Fibroblast of the aortic adventitia (primary cell): ENCODE measurements at regions not wholly inside any gene's neighbourhood (a gene's known extent, or its start where the extent isn't known, plus 50 kb on each side); places are given as distances from the start of the nearest gene placed in this dataset.
"Not testable (repeated sequence)": the region's sequence is repeated elsewhere in the genome, so short reads cannot be mapped to it uniquely, and the experiment has no call there.

Source experiments
- DNase-seq: peaks from one replicate; pipeline ENCODE4 v3.0.0-alpha.2; 2010; ENCODE audit warnings: low read depth
- H3K4me3 ChIP-seq: 2 replicates; pipeline ENCODE4 v1.5.1; 2011; ENCODE audit warnings: low read depth, mild to moderate bottlenecking, control low read depth, low read length, moderate library complexity
- TF ChIP-seq, protein P1 (sequence below): IDR thresholded peaks from 2 replicates; pipeline ENCODE4 v1.5.1; 2011; ENCODE audit warnings: mild to moderate bottlenecking, low read length, control low read depth, inconsistent platforms; ENCODE audit not compliant: insufficient read depth

DNA sequence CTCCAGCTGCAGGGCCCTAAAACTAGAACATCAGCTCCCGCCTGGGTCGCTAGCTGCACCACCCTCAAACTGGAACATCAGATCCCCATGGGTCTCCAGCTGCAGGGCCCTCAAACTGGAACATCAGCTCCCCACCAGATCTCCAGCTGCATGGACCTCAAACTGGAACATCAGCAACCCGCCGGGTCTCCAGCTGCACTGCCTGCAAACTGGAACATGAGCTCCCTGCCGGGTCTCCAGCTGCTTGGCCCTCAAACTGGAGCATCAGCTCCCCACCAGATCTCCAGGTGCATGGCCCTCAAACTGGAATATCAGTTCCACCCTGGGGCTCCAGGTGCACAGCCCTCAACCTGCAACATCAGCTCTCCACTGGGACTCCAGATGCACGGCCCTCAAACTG lies 82.7 kb downstream of the TFRC start:
- not testable (repeated sequence) for DNase-seq, H3K4me3 ChIP-seq

DNA sequence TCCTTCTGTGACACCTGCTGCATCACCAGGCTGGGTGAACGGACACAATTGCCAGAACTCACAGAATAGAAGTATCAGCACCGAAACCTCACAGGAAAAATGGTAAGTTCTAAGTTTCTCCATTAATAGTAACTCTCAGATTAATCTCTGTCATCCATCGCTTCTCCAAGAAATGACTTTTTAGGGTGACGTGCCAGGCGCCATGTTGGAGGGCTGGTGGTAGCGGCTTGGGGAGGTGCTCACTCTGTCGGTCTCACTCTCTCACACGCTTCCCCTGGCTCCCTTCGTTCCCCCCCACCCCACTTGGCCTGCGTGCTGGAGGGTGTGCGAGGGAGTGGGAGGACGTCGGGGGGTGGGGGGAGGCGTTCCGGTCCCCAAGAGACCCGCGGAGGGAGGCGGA lies 85.6 kb downstream of the TFRC start:
- H3K4me3 ChIP-seq, DNase-seq: not testable (repeated sequence)

DNA sequence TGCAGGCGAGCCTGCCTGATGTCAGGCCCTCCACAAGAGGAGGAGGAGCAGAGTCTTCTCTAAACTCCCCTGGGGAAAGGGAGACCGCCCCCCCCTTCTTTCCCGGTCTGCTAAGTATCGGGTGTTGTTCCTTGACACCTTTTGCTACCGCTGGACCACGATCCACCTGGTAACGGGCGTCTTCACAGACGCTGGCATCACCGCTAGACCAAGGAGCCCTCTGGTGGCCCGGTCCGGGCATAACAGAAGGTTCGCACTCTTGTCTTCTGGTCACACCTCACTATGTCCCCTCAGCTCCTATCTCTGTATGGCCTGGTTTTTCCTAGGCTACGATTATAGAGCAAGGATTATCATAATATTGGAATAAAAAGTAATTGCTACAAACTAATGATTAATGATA lies 86.0 kb upstream of the TNK2 start:
- peak; percentile 52 for DNase-seq

DNA sequence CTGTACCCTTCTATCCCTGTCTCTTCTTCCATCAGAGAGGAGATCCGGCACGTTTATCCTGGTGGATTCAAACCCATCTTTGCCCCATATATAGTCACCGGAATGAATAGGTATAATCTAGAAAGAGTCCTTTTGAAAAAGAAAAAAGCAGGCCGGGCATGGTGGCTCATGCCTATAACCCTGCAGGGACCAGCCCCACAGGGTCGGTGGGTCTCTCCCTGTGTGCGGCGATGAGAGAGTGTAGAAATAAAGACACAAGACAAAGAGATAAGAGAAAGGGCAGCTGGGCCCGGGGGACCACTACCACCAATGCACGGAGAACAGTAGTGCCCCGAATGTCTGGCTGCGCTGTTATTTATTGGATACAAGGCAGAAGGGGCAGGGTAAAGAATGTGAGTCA lies 85.3 kb upstream of the TNK2 start:
- H3K4me3 ChIP-seq, DNase-seq: not testable (repeated sequence)

More for the DNA sequence above, 86.0 kb upstream of the TNK2 start:
- TF ChIP-seq, protein P1, sequence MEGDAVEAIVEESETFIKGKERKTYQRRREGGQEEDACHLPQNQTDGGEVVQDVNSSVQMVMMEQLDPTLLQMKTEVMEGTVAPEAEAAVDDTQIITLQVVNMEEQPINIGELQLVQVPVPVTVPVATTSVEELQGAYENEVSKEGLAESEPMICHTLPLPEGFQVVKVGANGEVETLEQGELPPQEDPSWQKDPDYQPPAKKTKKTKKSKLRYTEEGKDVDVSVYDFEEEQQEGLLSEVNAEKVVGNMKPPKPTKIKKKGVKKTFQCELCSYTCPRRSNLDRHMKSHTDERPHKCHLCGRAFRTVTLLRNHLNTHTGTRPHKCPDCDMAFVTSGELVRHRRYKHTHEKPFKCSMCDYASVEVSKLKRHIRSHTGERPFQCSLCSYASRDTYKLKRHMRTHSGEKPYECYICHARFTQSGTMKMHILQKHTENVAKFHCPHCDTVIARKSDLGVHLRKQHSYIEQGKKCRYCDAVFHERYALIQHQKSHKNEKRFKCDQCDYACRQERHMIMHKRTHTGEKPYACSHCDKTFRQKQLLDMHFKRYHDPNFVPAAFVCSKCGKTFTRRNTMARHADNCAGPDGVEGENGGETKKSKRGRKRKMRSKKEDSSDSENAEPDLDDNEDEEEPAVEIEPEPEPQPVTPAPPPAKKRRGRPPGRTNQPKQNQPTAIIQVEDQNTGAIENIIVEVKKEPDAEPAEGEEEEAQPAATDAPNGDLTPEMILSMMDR = peak; percentile 44
- H3K4me3 ChIP-seq = not testable (repeated sequence)

DNA sequence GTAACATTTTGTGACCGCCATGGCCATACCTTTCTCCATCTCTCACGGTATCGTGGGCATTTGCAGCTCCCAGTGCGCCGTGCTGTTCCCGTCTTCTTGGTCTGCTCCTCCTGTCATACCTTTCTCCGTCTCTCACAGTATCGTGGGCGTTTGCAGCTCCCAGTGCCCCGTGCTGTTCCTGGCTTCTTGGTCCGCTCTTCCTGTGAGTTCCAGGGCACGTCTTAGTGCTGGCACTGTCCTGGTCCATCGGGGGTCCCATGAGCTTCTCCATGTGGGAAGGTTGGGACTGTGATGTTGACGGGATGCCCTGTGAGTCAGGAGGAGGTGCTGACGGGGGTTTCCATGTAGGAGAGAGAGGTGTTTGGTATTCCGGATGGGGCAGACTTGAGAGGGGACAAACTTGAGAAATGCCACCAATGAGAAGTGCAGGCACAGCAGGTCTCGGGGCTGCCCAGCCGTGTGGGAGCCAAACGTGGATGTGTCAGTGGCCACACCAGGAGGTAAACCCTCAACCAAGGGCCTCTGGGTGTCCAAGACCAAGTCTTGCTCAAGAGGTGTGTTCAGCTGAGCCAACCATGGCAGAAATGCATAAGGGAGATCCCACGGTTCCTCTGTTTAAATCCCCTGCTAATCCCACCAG lies 84.7 kb upstream of the TNK2 start:
- H3K4me3 ChIP-seq, DNase-seq: not testable (repeated sequence)

DNA sequence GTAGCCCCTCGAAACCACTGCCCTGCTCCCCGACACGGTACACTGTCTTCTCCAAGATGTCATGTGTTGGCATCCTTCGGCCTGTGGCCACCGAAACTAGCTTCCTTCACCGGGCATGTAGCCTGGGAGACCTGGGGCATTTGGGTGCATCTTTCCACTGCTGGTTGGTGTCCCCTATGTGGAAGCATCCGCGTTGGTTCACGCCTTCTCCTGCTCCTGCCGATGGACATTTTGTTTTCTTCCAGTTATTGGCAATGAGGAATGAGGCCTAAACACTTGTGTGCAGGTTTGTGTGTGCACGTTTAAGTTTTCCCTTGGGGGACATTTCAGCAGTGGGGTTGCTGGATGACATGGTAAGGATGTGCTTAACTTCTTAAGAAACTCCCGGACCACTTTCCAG lies 83.6 kb upstream of the TNK2 start:
- DNase-seq, H3K4me3 ChIP-seq: not testable (repeated sequence)

DNA sequence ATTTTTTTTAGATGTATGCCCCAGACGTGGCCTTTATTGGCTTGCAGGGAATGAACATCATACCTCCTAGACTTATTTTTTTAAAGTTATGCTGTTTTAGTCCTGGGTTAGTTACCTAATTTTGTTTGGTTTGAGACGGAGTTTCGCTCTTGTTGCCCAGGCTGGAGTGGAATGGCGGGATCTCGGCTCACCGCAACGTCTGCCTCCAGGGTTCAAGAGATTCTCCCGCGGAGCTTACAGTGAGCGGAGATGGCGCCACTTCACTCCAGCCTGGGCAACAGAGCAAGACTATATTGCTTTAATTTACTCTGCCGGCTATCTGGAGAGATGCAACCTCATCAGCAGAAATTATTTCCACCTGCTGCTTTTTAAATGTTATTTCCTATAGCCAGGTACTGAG lies 82.9 kb upstream of the TNK2 start:
- not testable (repeated sequence) for H3K4me3 ChIP-seq, DNase-seq

DNA sequence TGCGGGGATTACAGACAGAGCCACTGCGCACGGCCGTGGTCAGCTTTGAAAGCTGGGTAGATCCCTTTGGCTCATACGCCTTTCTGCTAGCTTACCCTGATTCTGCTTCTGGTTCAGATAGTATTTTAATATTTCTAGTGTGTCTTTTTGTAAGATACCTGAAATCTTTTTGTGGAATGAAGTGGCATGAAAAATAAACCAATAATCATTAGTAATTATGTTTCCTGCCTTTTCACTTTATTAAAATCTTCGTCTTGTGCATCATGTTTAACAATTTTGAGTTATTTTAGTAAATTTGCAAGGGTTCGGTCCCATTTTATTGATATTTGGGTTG lies 82.5 kb upstream of the TNK2 start:
- not testable (repeated sequence) for DNase-seq
- H3K4me3 ChIP-seq = peak overlapping the region; percentile 71

DNA sequence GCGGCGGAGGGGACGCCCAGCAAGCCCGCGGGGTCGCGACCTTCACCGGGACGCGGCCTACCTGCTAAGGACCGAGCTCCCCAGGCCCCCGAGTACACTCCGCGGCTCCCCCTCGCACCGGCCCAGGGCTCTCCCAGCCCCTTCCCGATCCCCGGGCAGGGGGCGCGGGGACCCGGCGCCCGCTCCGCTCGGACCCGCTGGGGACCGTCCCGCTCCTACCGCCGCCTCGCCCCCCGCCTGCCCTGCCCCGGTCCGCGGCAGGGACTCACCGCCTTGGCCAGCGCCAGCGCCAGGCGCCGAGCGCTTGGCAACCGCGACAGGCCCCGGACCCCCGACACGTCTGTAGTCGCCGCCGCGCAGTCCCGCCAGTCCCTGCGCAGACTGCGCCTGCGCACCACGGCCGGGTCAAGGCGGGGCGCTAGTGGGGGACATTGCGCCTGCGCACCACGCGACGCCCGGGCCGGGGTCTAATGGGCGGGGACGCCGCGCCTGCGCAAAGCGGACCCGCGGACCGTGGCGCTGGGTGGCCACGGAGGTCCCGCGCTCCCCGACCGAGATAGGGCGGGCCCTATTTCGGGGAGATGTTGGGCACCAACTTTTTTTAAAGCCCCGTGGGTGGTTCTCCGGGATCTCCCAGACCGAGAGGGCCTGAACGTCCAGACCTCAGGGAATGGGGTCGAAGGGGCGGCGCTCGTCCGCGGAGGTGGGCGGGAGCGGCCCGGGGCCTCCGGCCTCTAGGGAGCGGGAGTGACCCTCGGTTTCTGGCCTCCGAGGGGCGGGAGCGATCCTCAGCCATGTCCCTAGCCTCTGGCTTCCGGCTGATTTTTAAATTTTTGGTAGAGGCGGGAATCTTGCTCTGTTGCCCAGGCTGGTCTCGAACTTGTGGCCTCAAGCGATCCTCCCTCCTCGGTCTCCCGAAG lies 81.8 kb upstream of the TNK2 start:
- DNase-seq = peak; percentile 82
- peak overlapping the region; percentile 76 for H3K4me3 ChIP-seq

DNA sequence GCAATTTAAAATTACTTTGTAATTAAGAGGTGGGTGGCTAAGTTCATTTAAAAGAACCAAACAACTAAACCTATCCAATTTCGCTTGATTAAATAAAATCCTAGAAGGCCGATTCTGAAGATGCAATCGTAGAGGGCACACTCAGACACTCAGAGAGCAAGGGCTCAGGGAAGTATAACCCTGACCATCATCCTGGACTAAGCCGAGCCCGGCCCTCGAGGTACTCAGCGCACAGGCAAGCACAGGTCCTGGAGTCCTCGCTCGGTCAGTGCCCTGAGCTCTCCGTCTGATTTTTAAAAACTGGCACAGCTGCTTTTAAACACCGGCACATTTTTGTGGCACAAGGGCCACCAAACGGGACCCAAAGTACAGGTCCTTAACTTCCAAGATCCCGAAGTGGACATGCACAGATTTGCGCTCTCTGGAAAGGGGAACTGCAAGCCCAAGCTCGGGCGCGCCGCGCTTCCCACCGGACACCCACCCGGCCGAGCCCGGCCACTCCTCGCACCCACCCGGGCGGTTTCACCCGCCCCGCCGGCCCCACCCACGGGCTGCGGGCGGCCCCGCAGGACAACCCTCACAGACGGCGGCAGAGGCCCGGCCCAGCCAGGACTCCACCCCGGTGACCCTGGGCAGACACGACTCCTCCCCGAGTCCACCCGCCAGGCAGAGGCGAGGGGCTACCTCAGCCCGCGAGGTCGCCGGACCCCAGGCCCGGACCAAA lies 81.0 kb upstream of the TNK2 start:
- peak; percentile 44 for DNase-seq
- peak overlapping the region; percentile 76 for H3K4me3 ChIP-seq

DNA sequence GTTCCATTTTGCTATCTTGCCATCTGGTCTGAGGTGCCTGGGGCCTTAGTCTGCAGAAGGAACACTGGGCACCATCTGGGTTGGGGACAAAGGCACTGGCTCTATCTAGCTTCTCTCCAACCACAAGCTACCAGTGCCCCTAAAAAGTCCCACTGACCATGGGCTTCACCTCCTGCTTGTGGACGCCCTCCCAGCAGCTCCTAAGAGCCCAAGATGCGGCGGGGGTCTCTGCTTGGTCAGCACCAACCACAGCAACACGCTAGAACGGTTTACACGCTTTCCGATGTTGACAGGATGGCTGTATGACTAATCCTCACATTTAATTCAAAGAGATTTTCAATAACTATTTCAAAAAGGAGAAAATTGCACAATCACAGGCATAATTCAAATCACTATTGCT lies 80.4 kb upstream of the TNK2 start:
- DNase-seq = not testable (repeated sequence)
- peak overlapping the region; percentile 50 for H3K4me3 ChIP-seq

DNA sequence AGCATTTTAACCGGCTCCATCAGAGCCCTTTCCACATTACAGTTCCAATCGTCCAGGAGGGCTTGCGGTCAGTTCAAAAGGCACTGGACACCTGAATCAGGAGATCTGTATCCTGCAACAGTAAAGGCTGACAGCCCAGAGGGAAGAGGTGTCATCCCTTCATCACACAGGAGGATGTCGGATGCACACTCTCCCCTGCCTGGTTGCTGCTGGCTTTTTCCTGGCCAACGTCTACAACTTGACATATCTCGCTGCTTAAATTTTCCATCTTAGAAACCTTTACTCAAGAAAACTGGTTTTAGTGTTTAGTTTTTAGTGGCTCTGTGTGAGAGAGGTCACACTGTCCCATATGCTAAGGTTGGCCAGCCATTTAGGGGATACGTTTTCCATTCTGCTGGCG lies 78.7 kb upstream of the TNK2 start:
- DNase-seq, H3K4me3 ChIP-seq: not testable (repeated sequence)

DNA sequence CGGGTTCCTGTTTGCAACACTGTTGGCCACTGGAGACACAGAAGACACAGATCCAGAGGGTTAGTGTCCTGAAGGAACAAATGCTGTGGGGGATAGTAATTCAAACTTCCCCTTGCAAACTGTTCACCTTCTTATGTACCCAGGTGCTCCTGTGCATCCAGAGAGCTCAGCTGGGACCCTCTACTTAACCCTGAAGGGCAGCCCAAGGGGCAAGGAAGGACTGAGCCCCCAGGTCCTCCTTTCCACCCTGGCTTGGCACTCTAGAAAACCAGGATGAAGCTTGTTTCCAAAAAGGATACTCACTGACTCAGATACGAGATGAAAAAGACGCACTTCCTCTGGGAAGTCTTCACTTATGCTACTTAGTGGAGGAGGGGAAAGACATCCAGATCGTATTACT lies 78.2 kb upstream of the TNK2 start:
- not testable (repeated sequence) for H3K4me3 ChIP-seq, DNase-seq

DNA sequence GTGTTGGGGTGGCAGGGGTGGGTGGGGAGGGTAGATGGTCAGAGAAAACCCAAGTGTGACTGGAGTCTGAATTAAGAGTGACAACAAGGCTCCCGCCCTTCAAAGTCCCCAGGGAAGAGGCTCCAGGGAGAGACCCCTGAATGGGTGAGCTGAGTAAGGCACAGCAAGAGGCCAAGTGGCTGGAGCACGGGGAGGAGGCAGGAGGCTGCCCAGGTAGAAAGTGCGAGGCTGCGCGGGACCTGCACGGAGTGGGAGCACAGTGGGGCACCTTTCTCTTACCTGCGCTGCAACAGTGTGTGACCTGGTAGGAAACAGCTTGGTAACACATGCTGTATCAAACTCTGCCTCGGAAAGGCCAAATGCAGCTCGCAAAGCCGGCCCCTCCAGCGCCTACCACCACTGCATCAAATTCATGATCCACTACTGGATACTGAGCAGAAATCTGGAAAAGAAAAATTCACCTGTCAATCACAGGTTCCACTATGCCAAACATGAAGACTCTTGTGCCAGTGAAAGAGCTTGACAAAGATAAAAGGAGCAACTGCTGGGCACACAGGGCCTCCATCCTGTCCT lies 77.1 kb upstream of the TNK2 start:
- DNase-seq, H3K4me3 ChIP-seq: not testable (repeated sequence)

DNA sequence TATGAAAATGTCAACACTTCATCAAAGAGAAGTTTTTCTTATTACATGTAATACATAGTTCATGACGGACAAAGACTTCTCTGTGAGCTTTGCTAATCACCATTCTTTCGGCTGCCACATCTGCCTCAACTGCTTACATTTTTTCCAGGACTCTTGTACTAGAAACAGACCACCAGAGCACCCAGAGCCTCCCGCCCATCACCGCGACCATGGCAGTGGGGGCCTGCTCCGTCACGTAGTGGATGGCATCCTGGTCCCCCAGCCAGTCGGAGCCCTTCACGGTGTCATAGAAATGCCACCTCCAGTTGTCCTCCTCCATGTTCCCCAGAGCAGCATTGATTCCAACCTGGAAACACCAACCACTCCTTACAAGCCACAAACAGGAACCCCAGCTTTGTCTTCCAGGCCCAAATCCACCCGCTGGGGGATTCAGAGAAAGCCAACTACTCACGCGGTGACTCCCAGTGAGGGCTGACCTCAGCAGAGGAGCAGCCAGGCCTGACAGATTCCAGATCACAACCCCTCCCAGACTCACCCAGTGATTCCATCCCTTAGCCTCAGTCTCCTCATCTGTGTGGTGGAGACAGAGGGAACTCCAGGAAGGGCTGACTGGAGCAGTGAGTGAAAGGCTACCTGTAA lies 76.2 kb upstream of the TNK2 start:
- not testable (repeated sequence) for H3K4me3 ChIP-seq, DNase-seq

DNA sequence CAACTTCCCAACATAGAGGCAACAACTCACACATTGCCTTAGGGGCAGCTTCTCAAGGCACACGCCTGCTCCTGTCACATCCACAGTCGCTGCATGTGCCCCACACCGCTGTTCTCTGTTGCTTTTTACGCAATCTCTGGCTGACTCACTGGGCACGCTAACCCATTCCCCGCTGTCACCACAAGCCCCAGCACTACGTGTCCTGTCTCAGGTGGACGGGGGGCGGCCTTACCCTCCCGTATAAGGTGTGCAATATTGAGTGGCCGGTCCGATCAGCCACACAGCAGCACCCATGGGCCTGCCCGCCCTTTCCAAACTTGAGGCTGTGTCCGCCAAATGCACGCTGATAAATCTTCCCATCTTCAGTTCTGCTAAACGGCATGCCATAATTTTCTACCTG lies 75.5 kb upstream of the TNK2 start:
- not testable (repeated sequence) for H3K4me3 ChIP-seq, DNase-seq

DNA sequence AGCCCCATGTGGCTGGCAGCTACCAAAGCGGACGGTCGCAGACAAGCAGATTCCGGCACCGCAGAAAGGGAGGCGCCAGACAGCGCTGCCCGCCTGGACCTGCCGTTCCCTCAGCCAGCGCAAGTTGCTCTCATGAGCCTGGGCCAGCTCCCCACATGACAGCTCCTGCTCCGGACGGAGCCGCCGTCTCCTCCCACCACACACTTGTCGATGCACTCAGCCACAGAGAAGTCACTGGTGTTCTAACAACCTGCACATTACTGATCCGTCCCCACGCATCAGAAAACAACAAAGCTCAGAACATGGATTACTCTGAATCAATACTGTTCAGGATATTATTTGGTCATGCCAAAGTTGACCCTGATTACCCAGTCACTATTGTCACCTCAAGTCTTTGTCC lies 74.4 kb upstream of the TNK2 start:
- not testable (repeated sequence) for DNase-seq, H3K4me3 ChIP-seq
